ENCODE measurements at regions not wholly inside any gene's neighbourhood (a gene's known extent, or its start where the extent isn't known, plus 50 kb on each side); places are given as distances from the start of the nearest gene placed in this dataset.

- no peak for DNase-seq
Measured at GRCh38 chr1:234988155-234988517, 140.5 kb downstream of the TOMM20 start.

- peak; percentile 32 for DNase-seq
Measured at GRCh38 chr1:234987415-234988154, 141.1 kb downstream of the TOMM20 start.

DNA sequence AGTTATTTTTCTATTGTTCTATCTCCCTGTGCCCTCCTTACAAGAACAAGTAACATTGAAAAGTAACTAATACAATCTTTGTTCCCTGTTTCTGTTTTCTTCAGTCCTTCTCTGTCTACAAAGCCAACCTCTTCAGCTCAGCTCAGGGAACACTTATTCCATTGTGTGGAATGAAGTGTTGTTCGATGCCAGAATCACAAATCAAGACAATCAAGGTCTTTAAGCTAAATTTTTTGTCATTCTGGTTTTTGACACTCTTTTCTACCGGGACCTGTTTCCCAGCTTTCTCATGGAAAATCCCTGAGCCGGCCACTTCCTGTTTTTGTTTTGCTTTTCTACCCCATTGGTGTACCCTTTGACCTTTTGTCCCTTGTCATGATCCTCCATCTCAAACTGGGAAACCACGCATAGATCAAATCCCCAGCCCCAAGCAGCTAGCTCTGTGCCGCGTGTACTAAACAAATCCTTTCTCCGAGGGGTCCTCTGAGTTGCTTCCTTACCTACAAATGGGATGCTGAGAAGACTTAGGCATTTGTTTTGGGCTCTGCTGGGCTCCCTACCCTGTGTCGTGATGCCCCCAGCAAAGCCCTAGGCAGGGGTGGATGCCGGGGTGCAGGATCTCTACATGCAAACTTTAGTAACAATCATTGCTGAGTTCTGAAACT, 141.8 kb downstream of the TOMM20 start:
- DNase-seq = no peak

GRCh38 chr1:234985516-234986294, 142.9 kb downstream of the TOMM20 start:
- DNase-seq = no peak

DNA sequence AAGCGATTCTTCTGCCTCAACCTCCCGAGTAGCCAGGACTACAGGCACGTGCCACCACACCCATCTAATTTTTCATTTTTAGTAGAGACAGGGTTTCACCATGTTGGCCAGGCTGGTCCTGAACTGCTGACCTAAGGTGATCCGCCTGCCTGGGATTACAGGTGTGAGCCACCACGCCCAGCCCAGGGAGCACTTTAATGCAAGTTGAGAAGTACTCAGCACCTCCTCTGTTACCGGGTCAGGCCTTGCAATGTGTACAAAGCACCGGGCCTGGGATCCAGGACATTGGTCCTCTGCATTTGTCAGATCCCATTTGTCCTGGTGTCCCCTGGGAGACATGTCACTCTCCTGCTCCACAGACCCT, 143.6 kb downstream of the TOMM20 start:
- DNase-seq = no peak

DNA sequence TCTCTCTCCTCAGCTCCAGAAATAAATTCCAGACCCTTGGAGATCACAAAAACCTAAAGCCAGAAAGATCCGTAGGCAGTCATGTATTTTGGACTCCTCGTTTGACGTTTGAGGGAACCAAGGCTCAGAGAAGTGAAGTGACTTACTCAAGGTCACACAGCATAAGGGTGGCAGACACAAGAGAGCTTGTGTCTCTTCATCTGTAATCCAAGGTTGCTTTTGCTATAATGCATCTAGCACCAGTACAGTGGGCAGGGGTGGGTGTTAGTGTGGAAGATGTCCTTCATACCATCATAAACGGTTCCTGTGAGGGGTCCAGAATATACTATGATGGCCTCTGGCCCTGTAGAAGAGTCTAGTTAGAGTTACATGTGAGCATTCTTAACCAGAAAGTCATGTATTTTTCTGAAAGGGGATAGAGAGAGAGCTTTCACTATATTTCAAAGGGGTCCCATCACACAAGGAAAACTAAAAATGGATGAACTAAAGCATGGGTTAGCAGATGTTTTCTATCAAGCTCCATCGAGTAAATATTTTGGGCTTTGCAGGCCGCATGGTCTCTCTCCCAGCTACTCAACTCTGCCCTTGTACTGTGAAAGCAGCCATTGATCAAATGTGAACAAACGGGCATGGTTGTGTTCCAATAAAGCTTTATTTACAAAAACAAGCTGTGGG, 144.9 kb downstream of the TOMM20 start:
- DNase-seq = no peak

DNA sequence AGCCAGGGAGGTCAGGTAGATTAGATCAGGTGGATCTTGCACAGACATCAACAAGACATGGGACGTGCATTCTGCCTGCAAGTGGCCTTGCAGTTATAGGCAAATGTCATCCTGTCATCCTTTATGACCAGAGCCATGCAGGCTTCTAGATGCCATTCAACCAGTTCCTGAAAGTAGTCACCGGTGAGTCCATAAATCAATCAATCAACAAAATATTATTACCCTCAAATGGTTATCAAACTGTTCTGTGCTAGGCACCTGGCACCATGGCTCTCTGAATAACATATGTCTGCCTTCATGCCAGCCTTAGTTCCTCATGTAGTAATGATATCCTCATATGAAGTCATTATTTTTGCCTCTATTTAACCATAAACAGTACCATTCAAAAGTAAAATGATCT, 146.9 kb downstream of the TOMM20 start:
- no peak for DNase-seq

DNA sequence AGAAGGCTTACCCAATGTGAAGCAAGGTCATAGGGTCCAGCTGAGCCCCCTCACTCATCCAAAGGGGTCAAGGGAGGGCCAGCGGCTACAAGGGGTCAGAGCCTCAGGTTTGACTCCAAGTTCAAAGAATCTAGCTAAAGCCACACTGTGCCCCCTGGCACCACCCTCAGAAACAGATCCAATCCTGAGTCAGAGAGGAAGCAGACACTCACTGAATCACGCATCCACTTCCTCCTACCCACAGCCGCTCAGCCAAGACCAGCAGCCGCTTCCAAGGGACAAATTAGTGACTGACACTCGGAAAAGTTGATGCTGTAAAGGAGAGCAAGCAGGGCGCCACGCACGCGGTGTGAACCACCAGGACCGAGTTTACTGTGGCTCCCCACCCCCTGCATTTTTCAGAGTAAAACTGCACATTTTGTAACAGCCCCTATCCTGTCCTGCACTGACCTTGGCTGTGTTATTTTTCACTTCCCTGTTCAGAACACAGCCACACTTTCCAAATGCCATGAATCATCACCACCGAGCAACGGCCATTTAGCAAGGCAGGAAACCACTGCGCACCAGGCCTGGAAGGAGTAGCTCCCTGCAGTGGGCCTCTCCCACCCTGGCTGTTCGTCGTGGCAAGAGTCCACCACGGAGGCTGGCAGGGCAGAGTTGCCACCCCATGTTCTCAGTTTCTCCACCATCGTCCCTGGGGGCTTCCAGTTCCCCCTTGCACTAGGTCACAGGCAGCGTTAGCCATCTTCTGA, 147.8 kb downstream of the TOMM20 start:
- peak; percentile 80 for DNase-seq

GRCh38 chr1:234980291-234980644, 148.4 kb downstream of the TOMM20 start:
- DNase-seq = no peak

DNA sequence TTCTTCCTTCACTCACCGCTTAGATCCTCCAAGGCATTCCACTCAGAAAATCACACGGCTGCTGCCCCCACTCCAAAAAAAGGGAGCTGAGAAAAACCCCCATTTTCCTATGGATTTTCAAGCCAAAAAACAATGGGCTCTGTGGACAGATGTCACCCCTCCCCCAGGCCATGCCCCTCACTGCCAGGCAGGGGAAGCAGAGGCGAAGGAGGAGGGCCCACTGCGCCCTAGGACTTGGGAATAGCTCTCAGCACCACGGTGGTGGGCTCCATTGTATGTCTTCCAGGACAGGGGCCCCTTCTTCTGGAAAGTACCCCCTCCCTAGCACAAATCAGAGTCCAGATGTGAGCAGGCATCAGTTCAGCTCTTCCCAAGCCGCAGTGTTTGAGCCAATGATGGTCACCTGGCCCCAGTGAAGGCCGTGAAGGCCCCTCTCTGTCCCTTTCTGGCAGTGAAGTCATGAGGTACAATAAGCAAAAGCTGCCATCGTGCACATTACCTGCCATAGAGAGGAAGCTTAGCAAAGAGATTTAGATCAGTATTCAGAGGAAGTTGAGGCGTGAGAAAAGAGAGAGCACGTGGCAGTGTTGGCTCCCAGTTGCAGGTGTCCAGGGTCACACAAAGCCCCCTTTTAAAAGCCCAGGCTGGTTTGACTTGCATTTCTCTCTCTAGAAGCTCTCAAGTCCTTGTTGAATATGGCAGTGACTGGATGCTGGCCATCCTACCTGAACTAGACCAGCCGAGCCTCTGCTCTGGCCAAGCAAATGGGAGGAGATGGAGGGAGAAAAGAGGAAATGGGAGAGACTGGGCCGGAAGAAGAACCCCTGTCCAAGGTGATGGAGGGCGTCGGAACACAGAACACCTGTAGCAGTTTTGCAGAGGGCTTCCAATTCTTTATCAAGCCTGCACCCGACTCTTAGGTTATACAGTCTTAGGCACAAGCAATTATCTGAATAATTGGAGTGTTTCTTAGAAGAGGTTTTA, 149.0 kb downstream of the TOMM20 start:
- no peak for DNase-seq

- peak; percentile 66 for DNase-seq
Measured at GRCh38 chr1:234978397-234979295, 150.0 kb downstream of the TOMM20 start.

- DNase-seq = no peak
Measured at GRCh38 chr1:234977875-234978396, 150.7 kb downstream of the TOMM20 start.

DNA sequence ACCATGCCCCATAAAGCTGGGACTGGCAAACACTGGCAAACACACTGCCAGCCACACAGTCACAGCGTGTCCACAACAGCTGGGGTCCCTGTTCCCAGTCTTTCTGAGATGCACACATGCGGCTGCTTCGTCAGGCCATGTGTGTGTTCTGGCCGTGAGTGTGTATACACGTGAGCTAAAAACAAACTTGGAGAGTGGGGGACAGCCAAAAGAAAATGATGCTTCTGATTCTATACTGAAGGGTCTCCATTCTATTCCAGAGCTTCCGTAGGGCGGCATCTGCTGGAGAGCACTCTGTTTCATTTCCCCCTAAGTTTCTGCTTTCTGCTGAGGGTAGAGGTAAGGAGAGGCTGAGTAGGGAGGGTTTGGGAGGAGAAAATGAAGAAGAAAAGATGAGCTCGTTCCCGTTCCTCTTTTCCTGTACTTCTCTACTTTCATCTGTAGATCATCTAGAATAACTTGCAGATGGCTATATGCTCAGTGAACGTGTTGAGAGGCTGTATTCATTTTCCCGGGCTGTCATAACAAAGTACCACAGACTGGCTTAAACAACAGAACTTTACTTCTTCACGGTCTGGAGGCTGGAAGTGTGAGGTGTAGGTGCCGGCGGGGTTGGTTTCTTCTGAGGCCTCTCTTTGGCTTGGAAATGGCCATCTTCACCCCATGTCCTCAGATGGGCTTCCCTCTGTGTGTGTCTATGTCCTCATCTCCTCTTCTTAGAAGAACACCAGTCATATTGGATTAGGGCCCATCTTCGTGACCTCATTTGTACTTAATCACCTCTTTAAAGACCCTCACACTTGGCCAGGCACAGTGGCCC, 151.6 kb downstream of the TOMM20 start:
- no peak for DNase-seq

DNA sequence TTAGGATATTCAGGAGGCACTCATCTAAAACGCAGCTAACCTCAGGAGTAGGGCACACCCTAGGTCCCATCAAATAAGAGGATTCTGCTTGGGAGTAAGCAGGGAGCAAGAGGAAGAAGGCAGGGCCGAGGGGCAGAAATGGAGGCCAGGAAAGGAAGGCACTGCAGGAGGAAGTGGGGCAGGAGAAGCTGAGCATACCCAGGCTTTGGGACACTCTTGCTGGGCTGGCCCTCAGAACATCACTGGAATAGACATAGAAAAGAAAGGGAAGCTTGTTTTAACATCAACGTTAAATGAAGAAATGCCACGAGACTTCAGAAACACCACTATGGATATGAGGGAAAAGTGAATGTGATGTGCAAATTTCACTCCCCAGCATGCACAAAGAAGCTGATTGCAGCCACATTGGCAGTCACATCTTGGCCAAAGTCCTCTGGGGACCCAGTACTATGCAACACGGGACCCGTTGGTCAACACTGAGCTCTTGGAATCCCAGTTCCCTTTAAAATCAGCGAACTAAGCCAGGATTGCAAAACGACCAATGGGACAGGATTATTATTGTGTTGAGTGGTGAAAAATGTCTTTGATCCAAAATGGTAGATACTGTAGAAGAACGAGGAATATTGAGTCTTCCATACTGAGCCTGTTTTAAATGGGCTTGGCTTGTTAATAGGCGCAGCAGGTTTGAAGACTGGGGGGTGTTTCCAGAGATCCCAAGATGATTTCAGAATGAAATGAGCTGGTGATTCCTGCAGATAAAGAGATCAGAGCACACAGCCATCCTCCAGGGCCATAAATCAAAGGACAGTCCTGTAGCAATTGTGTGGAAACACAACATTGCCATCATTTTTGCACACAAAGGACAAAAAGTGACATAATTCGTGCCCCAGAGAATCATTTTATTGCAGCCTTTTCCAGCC, 152.4 kb downstream of the TOMM20 start:
- DNase-seq = no peak

- DNase-seq = no peak
Measured at GRCh38 chr1:234975122-234975940, 153.3 kb downstream of the TOMM20 start.

GRCh38 chr1:234973426-234974250, 155.0 kb downstream of the TOMM20 start:
- DNase-seq = no peak
